ENCODE measurements at regions not wholly inside any gene's neighbourhood (a gene's known extent, or its start where the extent isn't known, plus 50 kb on each side); places are given as distances from the start of the nearest gene placed in this dataset.

GRCh38 chr1:215488850-215489249 is 78.3 kb upstream of the KCTD3 start:
- FAIRE-seq: no peak
- TF ChIP-seq CTCF (IDR thresholded peaks at IDR 0.05; ENCODE audit: insufficient read depth, low read length, severe bottlenecking): no peak
- Histone ChIP-seq H3K4me3 (ENCODE audit: low read depth, low read length) (no peak overlapping the region), H3K27me3 (ENCODE audit: control insufficient read depth, insufficient read depth, low read length) (no peaks in the 10 kb centered on the region), H3K36me3 (ENCODE audit: control insufficient read depth, insufficient read depth, low read length) (no peaks in the 10 kb centered on the region)
- DNase-seq (ENCODE audit: low read depth): no peak

- no peaks in the 10 kb centered on the region for H3K27me3 ChIP-seq (ENCODE audit: control insufficient read depth, insufficient read depth, low read length)
- H3K36me3 ChIP-seq (ENCODE audit: control insufficient read depth, insufficient read depth, low read length): no peaks in the 10 kb centered on the region
- no peak for DNase-seq (ENCODE audit: low read depth)
- TF ChIP-seq CTCF (IDR thresholded peaks at IDR 0.05; ENCODE audit: insufficient read depth, low read length, severe bottlenecking): no peak
- FAIRE-seq: no peak
- H3K4me3 ChIP-seq (ENCODE audit: low read depth, low read length): no peak overlapping the region
Observed at GRCh38 chr1:215489771-215490565, 77.1 kb upstream of the KCTD3 start.

GRCh38 chr1:215497528-215497927 is 69.6 kb upstream of the KCTD3 start:
- no peaks in the 10 kb centered on the region for H3K27me3 ChIP-seq (ENCODE audit: control insufficient read depth, insufficient read depth, low read length)
- no peak for TF ChIP-seq CTCF (IDR thresholded peaks at IDR 0.05; ENCODE audit: insufficient read depth, low read length, severe bottlenecking)
- no peak for FAIRE-seq
- no peak overlapping the region for H3K4me3 ChIP-seq (ENCODE audit: low read depth, low read length)
- no peak for DNase-seq (ENCODE audit: low read depth)
- no peaks in the 10 kb centered on the region for H3K36me3 ChIP-seq (ENCODE audit: control insufficient read depth, insufficient read depth, low read length)

- peak; percentile 82 for DNase-seq (ENCODE audit: low read depth)
- H3K4me3 ChIP-seq (ENCODE audit: low read depth, low read length): no peak overlapping the region
- H3K27me3 ChIP-seq (ENCODE audit: control insufficient read depth, insufficient read depth, low read length): no peaks in the 10 kb centered on the region
- no peak for FAIRE-seq
- H3K36me3 ChIP-seq (ENCODE audit: control insufficient read depth, insufficient read depth, low read length): no peaks in the 10 kb centered on the region
- TF ChIP-seq CTCF (IDR thresholded peaks at IDR 0.05; ENCODE audit: insufficient read depth, low read length, severe bottlenecking): no peak
Observed at GRCh38 chr1:215501496-215501895, 65.6 kb upstream of the KCTD3 start.

- no peaks in the 10 kb centered on the region for H3K36me3 ChIP-seq (ENCODE audit: control insufficient read depth, insufficient read depth, low read length)
- H3K4me3 ChIP-seq (ENCODE audit: low read depth, low read length): no peak overlapping the region
- no peak for TF ChIP-seq CTCF (IDR thresholded peaks at IDR 0.05; ENCODE audit: insufficient read depth, low read length, severe bottlenecking)
- FAIRE-seq (no peak), DNase-seq (ENCODE audit: low read depth) (peak; percentile 77)
- no peaks in the 10 kb centered on the region for H3K27me3 ChIP-seq (ENCODE audit: control insufficient read depth, insufficient read depth, low read length)
Observed at GRCh38 chr1:215502081-215502480, 65.0 kb upstream of the KCTD3 start.

GRCh38 chr1:215507119-215507518 is 60.0 kb upstream of the KCTD3 start:
- Histone ChIP-seq H3K36me3 (ENCODE audit: control insufficient read depth, insufficient read depth, low read length) (no peaks in the 10 kb centered on the region), H3K27me3 (ENCODE audit: control insufficient read depth, insufficient read depth, low read length) (no peaks in the 10 kb centered on the region), H3K4me3 (ENCODE audit: low read depth, low read length) (no peak overlapping the region)
- FAIRE-seq: no peak
- no peak for TF ChIP-seq CTCF (IDR thresholded peaks at IDR 0.05; ENCODE audit: insufficient read depth, low read length, severe bottlenecking)
- no peak for DNase-seq (ENCODE audit: low read depth)

Data from bronchial epithelial cell (primary cell).